ENCODE measurements at regions not wholly inside any gene's neighbourhood (a gene's known extent, or its start where the extent isn't known, plus 50 kb on each side); places are given as distances from the start of the nearest gene placed in this dataset.

GRCh38 chr18:52054324-52054723 lies 285.7 kb upstream of the DCC start:
- Histone ChIP-seq H3K4me2 (no peak overlapping the region), H2AFZ (ENCODE audit: low read depth) (no peak overlapping the region), H3F3A (replicated peaks; ENCODE audit: insufficient read depth) (no peaks in the 10 kb centered on the region), H3K9me2 (no peaks in the 10 kb centered on the region), H3K27ac (ENCODE audit: low read depth in 2 of 2, low read length in 1 of 2) (no peak overlapping the region), H4K20me1 (ENCODE audit: insufficient read depth) (no peaks in the 10 kb centered on the region), H3K9me3 (no peaks in the 10 kb centered on the region), H3K27me3 (ENCODE audit: insufficient read depth) (no peaks in the 10 kb centered on the region), H3K36me3 (replicated peaks in 1 of 2; ENCODE audit: control insufficient read depth in 1 of 2, insufficient read depth in 2 of 2, low read length in 1 of 2) (no peaks in the 10 kb centered on the region), H3K9ac (no peak overlapping the region), H3K79me2 (ENCODE audit: insufficient read depth) (no peaks in the 10 kb centered on the region), H3K4me1 (ENCODE audit: control insufficient read depth in 1 of 2, insufficient read depth in 2 of 2, low read depth in 1 of 2, low read length in 1 of 2) (no peaks in the 10 kb centered on the region), H3K4me3 (ENCODE audit: low read depth in 2 of 2, low read length in 1 of 2) (no peak overlapping the region)
- POLR2A ChIA-PET: no interaction called here
- TF ChIP-seq POLR2AphosphoS5 (IDR thresholded peaks at IDR 0.05; ENCODE audit: low read depth, low read length): no peak
- TF ChIP-seq FOXM1 (IDR thresholded peaks at IDR 0.05; ENCODE audit: low read depth): no peak
- TF ChIP-seq RFX5 (IDR thresholded peaks at IDR 0.05; ENCODE audit: low read length): no peak
- TF ChIP-seq SMC3 (IDR thresholded peaks at IDR 0.05; ENCODE audit: low read depth, low read length): no peak
- no peak for TF ChIP-seq JUND (IDR thresholded peaks at IDR 0.05)
- no peak for TF ChIP-seq ZBTB33 (IDR thresholded peaks at IDR 0.05; ENCODE audit: borderline replicate concordance, low read depth)
- no peak for TF ChIP-seq ELF1 (IDR thresholded peaks at IDR 0.05)
- no peak for TF ChIP-seq YY1 (IDR thresholded peaks at IDR 0.05; ENCODE audit: low read depth)
- no peak for TF ChIP-seq MEF2A (IDR thresholded peaks at IDR 0.05; ENCODE audit: borderline replicate concordance, low read depth)
- TF ChIP-seq TEAD4 (IDR thresholded peaks at IDR 0.05; ENCODE audit: borderline replicate concordance, insufficient read depth): no peak
- TF ChIP-seq GABPA (IDR thresholded peaks at IDR 0.05; ENCODE audit: low read depth): no peak
- no peak for TF ChIP-seq REST (IDR thresholded peaks at IDR 0.05; ENCODE audit: low read depth, low read length)
- TF ChIP-seq TCF12 (IDR thresholded peaks at IDR 0.05): no peak
- TF ChIP-seq RCOR1 (IDR thresholded peaks at IDR 0.05; ENCODE audit: low read length): no peak
- TF ChIP-seq CHD2 (IDR thresholded peaks at IDR 0.05; ENCODE audit: low read length, partially characterized antibody): no peak
- TF ChIP-seq TAF1 (IDR thresholded peaks at IDR 0.05; ENCODE audit: borderline replicate concordance, low read depth, low read length): no peak
- no peak for DNase-seq
- CTCF ChIA-PET: no interaction called here

Data from SK-N-SH (cell line).